ENCODE measurements at regions not wholly inside any gene's neighbourhood (a gene's known extent, or its start where the extent isn't known, plus 50 kb on each side); places are given as distances from the start of the nearest gene placed in this dataset.
"Not testable (repeated sequence)": the region's sequence is repeated elsewhere in the genome, so short reads cannot be mapped to it uniquely, and the experiment has no call there.

- DNase-seq: no peak
Measured at GRCh38 chr13:106087201-106087600, 448.3 kb downstream of the EFNB2 start.

- DNase-seq: no peak
Measured at GRCh38 chr13:106083620-106084350, 451.7 kb downstream of the EFNB2 start.

- DNase-seq: not testable (repeated sequence)
Measured at GRCh38 chr13:106081221-106081620, 454.2 kb downstream of the EFNB2 start.

- no peak for DNase-seq
Measured at GRCh38 chr13:106078191-106078590, 457.3 kb downstream of the EFNB2 start.

GRCh38 chr13:106077017-106077416 lies 458.4 kb downstream of the EFNB2 start:
- DNase-seq: no peak

- DNase-seq: no peak
Measured at GRCh38 chr13:106072014-106072413, 463.4 kb downstream of the EFNB2 start.

GRCh38 chr13:106063591-106064313 lies 471.7 kb downstream of the EFNB2 start:
- no peak for DNase-seq

GRCh38 chr13:106061781-106062180 lies 473.7 kb downstream of the EFNB2 start:
- no peak for DNase-seq

- DNase-seq: no peak
Measured at GRCh38 chr13:106056851-106057250, 478.6 kb downstream of the EFNB2 start.

GRCh38 chr13:106052200-106052767 lies 483.2 kb downstream of the EFNB2 start:
- DNase-seq: no peak

GRCh38 chr13:106049171-106049570 lies 486.3 kb downstream of the EFNB2 start:
- no peak for DNase-seq

- no peak for DNase-seq
Measured at GRCh38 chr13:106048386-106048785, 487.1 kb downstream of the EFNB2 start.

- no peak for DNase-seq
Measured at GRCh38 chr13:106047859-106048258, 487.6 kb downstream of the EFNB2 start.

GRCh38 chr13:106042996-106043581 lies 492.4 kb downstream of the EFNB2 start:
- no peak for DNase-seq

- no peak for DNase-seq
Measured at GRCh38 chr13:106041445-106041844, 494.0 kb downstream of the EFNB2 start.

- DNase-seq: no peak
Measured at GRCh38 chr13:106038752-106039151, 496.7 kb downstream of the EFNB2 start.

GRCh38 chr13:106036870-106037269 lies 498.6 kb downstream of the EFNB2 start:
- no peak for DNase-seq

- DNase-seq: no peak
Measured at GRCh38 chr13:106034201-106034600, 501.3 kb downstream of the EFNB2 start.

GRCh38 chr13:106033659-106034058 lies 501.8 kb downstream of the EFNB2 start:
- DNase-seq: no peak

- DNase-seq: no peak
Measured at GRCh38 chr13:106032441-106032840, 503.0 kb downstream of the EFNB2 start.

GRCh38 chr13:106029676-106030290 lies 505.7 kb downstream of the EFNB2 start:
- DNase-seq: no peak

- no peak for DNase-seq
Measured at GRCh38 chr13:106028911-106029310, 506.6 kb downstream of the EFNB2 start.

- DNase-seq: no peak
Measured at GRCh38 chr13:106011600-106011999, 523.9 kb downstream of the EFNB2 start.

All from NCI-H1105 (cell line).